Right lobe of liver (tissue), 6 donors: ENCODE measurements at regions not wholly inside any gene's neighbourhood (a gene's known extent, or its start where the extent isn't known, plus 50 kb on each side); places are given as distances from the start of the nearest gene placed in this dataset.

Source experiments
- ATAC-seq, 4 donors: fragments of 200-7000 bp; cut with Tn5 transposase; one replicate each; pipeline ENCODE4 v1.9.1; 2020; ENCODE audit warnings: mild to moderate bottlenecking in 4 of 4, moderate library complexity in 4 of 4
- DNase-seq, 3 donors: peaks; one replicate each; pipeline ENCODE4 v3.0.0-alpha.2; 2020
- H3K27ac ChIP-seq, 3 donors: fragments of 200-600 bp; one replicate each; pipeline ENCODE4 v1.8.0; 2022
- H3K27me3 ChIP-seq, 2 donors: fragments of 200-600 bp; one replicate each; pipeline ENCODE4 v1.8.0; 2022
- H3K36me3 ChIP-seq, 4 donors: fragments of 200-600 bp; sonication (generic) in 1 of 4; one replicate each; pipeline versions ENCODE4 v1.5.1 to v1.8.0; 2017 to 2022; ENCODE audit warnings: control low read depth in 1 of 4
- H3K4me1 ChIP-seq, 4 donors: fragments of 200-600 bp; sonication (generic) in 1 of 4; one replicate each; pipeline versions ENCODE4 v1.5.1 to v1.8.0; 2017 to 2022; ENCODE audit warnings: control low read depth in 1 of 4
- H3K4me3 ChIP-seq, 3 donors: fragments of 200-600 bp; one replicate each; pipeline ENCODE4 v1.8.0; 2022
- H3K9me3 ChIP-seq, 4 donors: fragments of 200-600 bp; sonication (generic) in 1 of 4; one replicate each; pipeline versions ENCODE4 v1.5.1 to v1.8.0; 2017 to 2022; ENCODE audit warnings: control low read depth in 1 of 4
- CTCF ChIP-seq, 4 donors: fragments of 200-600 bp in 3 of 4; fragments of 450-650 bp in 1 of 4; IDR thresholded peaks; one replicate each; pipeline versions ENCODE4 v1.5.1 to v1.8.0; 2016 to 2022; ENCODE audit warnings: antibody characterized with exemption in 4 of 4, mild to moderate bottlenecking in 2 of 4
- POLR2A ChIP-seq: fragments of 450-650 bp; IDR thresholded peaks from one replicate; pipeline ENCODE4 v1.6.1; 2017; ENCODE audit warnings: antibody characterized with exemption, mild to moderate bottlenecking
- WGBS: methylation state at CpG from one replicate; pipeline ENCODE4 v1.1.6; 2018; ENCODE audit warnings: low coverage, low lambda C conversion rate; ENCODE audit not compliant: insufficient coverage; ENCODE audit errors: missing lambda C conversion rate; 5-methylcytosine and 5-hydroxymethylcytosine counted together
- intact Hi-C, 2 donors: fragments of 100-400 bp; cut with DNase I; formaldehyde crosslinking; loops; one replicate each; pipeline versions ENCODE4 v1.11.2 to v1.14.1; 2022
- donor health status: DM: no; HTN: yes; CAD: no.
- donor health status: DM: no; HTN: no; CAD: no.
- donor health status: DM: no; HTN: no; CAD: no.
- donor health status: DM: no; HTN: yes; CAD: no.
- donor health status: DM: no; HTN: yes; CAD: no.

GRCh38 chr5:116935561-116936162 lies 361.0 kb upstream of the SEMA6A start:
- intact Hi-C loops, result loop anchor here in 1 of 2 donors (10.0 kb wide), 1 partner anchor 351 kb away; no protein-coding TSS in a partner anchor
- Histone ChIP-seq H3K27me3 (no peaks in the 10 kb centered on the region), H3K27ac (no peak overlapping the region), H3K4me1 (no peaks in the 10 kb centered on the region), H3K36me3 (no peaks in the 10 kb centered on the region), H3K4me3 (no peak overlapping the region), H3K9me3 (no peaks in the 10 kb centered on the region)
- ATAC-seq (no peak), DNase-seq (no peak)
- TF ChIP-seq POLR2A (no peak), CTCF (IDR thresholded peaks at IDR 0.05) (no peak)
- 75% methylated on average over 2 of the region's 2 CpGs for WGBS

GRCh38 chr5:116930616-116931015 lies 356.0 kb upstream of the SEMA6A start:
- H3K4me1 ChIP-seq, result no peaks in the 10 kb centered on the region
- H3K9me3 ChIP-seq, result peaks cover 0 to 3% (median 0%) of the 10 kb centered on the region in 4 donors
- no peak for TF ChIP-seq POLR2A
- no peak for TF ChIP-seq CTCF (IDR thresholded peaks at IDR 0.05)
- no peak overlapping the region for H3K27ac ChIP-seq
- no peaks in the 10 kb centered on the region for H3K36me3 ChIP-seq
- 75% methylated on average over 1 of the region's 1 CpG for WGBS
- intact Hi-C loops, result loop anchor here in 1 of 2 donors (10.0 kb wide), 1 partner anchor 346 kb away; no protein-coding TSS in a partner anchor
- no peak overlapping the region for H3K4me3 ChIP-seq
- no peak for ATAC-seq
- no peaks in the 10 kb centered on the region for H3K27me3 ChIP-seq
- no peak for DNase-seq

GRCh38 chr5:116923344-116923743 lies 348.7 kb upstream of the SEMA6A start:
- no peaks in the 10 kb centered on the region for H3K4me1 ChIP-seq
- H3K4me3 ChIP-seq, result no peak overlapping the region
- no peaks in the 10 kb centered on the region for H3K36me3 ChIP-seq
- intact Hi-C loops, result no loop called here
- TF ChIP-seq POLR2A (no peak), CTCF (IDR thresholded peaks at IDR 0.05) (no peak)
- 57% methylated on average over 2 of the region's 2 CpGs for WGBS
- H3K27me3 ChIP-seq, result no peaks in the 10 kb centered on the region
- no peak overlapping the region for H3K27ac ChIP-seq
- ATAC-seq (no peak), DNase-seq (no peak)
- H3K9me3 ChIP-seq, result peaks cover 0 to 3% (median 0%) of the 10 kb centered on the region in 4 donors

- no peak for ATAC-seq
- intact Hi-C loops, result no loop called here
These were observed 347.9 kb upstream of the SEMA6A start for GRCh38 chr5:116922532-116922931.

More at GRCh38 chr5:116922532-116922931, 347.9 kb upstream of the SEMA6A start:
- Histone ChIP-seq H3K4me3 (no peak overlapping the region), H3K27ac (no peak overlapping the region), H3K4me1 (no peaks in the 10 kb centered on the region), H3K9me3 (no peaks in the 10 kb centered on the region), H3K27me3 (no peaks in the 10 kb centered on the region), H3K36me3 (no peaks in the 10 kb centered on the region)
- no peak for DNase-seq
- TF ChIP-seq CTCF (IDR thresholded peaks at IDR 0.05) (no peak), POLR2A (no peak)
